ENCODE measurements at regions not wholly inside any gene's neighbourhood (a gene's known extent, or its start where the extent isn't known, plus 50 kb on each side); places are given as distances from the start of the nearest gene placed in this dataset.

DNA sequence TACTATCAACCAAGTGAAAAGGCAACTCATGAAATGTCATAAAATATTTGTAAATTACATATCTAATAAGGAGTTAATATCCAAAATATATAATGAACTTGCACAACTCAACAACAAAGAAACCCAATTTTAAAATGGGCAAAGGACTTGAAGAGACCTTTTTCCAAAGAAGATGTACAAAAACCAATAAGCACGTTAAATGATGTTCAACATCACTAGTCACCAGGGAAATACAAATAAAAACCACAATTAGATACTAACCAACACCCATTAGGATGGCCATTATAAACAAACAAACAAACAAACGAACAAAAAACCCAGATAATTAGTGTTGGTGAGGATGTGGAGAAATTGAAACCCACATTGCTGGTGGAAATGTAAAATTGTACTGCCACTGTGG is 92.3 kb upstream of the ARID2 start:
- H3K4me3 ChIP-seq = no peak overlapping the region
- H3K27me3 ChIP-seq = no peaks in the 10 kb centered on the region
- intact Hi-C loops (cut with DNase I) = no loop called here
- DNase-seq (no peak), ATAC-seq (no peak)
- no peaks in the 10 kb centered on the region for H3K36me3 ChIP-seq
- no peak overlapping the region for H3K27ac ChIP-seq
- TF ChIP-seq, protein P1, sequence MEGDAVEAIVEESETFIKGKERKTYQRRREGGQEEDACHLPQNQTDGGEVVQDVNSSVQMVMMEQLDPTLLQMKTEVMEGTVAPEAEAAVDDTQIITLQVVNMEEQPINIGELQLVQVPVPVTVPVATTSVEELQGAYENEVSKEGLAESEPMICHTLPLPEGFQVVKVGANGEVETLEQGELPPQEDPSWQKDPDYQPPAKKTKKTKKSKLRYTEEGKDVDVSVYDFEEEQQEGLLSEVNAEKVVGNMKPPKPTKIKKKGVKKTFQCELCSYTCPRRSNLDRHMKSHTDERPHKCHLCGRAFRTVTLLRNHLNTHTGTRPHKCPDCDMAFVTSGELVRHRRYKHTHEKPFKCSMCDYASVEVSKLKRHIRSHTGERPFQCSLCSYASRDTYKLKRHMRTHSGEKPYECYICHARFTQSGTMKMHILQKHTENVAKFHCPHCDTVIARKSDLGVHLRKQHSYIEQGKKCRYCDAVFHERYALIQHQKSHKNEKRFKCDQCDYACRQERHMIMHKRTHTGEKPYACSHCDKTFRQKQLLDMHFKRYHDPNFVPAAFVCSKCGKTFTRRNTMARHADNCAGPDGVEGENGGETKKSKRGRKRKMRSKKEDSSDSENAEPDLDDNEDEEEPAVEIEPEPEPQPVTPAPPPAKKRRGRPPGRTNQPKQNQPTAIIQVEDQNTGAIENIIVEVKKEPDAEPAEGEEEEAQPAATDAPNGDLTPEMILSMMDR (IDR thresholded peaks at IDR 0.05) = no peak
- no peaks in the 10 kb centered on the region for H3K4me1 ChIP-seq
- H3K9me3 ChIP-seq = no peaks in the 10 kb centered on the region

DNA sequence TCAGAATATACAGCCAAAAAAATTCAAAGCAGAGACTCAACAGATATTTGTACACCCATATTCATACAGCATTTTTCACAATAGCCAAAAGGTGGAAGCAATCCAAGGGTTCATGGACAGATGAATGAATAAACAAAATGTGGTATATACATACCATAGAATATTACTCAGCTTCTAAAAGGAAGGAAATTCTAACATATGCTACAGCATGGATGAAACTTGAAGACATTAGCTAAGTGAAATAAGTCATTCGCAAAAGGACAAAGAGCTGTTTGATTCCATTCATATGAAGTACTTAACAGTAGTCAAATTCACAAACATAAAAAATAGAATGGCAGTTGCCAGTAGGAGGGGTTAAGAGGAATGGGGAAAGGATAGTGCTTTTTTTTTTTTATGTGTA is 91.8 kb upstream of the ARID2 start:
- no peaks in the 10 kb centered on the region for H3K4me1 ChIP-seq
- intact Hi-C loops (cut with DNase I) = no loop called here

DNA sequence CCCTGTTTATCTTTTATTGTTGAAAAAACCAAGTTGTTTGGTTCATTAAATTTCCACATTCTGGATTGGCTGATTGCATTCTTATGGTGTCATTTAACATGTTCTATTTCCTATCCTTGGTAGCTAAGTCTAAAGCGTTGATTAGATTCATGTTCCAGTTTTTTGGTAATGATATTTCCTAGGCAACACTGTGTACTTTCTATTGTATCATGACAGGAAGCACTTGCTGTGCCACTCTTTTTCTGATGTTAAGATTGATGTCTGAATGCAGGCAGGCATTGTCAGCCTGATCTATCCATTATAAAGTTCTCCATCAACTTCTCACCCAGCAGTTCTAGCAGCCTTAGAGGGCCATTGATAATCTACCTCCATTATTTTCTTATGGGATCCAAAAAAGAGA is 91.1 kb upstream of the ARID2 start:
- intact Hi-C loops (cut with DNase I) = no loop called here
- Histone ChIP-seq H3K4me3 (no peak overlapping the region), H3K27ac (no peak overlapping the region), H3K27me3 (no peaks in the 10 kb centered on the region), H3K9me3 (no peaks in the 10 kb centered on the region), H3K4me1 (no peaks in the 10 kb centered on the region), H3K36me3 (no peaks in the 10 kb centered on the region)
- TF ChIP-seq, protein P1 (IDR thresholded peaks at IDR 0.05) = no peak
- DNase-seq = no peak
- no peak for ATAC-seq

More for the DNA sequence above, 91.8 kb upstream of the ARID2 start:
- Histone ChIP-seq H3K36me3 (no peaks in the 10 kb centered on the region), H3K27ac (no peak overlapping the region), H3K9me3 (no peaks in the 10 kb centered on the region), H3K27me3 (no peaks in the 10 kb centered on the region), H3K4me3 (no peak overlapping the region)
- DNase-seq (no peak), ATAC-seq (no peak)
- TF ChIP-seq, protein P1 (IDR thresholded peaks at IDR 0.05) = no peak

DNA sequence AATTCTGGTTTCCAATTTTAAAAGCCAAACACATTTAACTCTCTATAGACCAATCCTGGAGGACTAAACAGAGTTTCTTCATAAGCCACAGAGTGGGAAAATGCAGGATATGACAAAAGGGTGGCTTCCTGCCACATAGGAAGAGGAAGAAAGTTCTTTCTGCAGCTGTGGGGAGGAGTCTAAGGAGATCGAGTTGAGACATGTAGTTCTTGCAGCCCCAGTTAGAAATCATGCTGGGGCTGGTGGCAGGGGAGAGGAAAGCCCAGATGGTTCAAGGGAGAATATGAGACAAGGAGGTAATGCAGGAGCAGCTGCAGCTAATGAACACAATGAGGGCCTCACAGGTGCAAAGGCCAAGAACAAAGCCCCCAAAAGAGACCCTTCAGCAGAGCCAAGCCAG is 85.0 kb upstream of the ARID2 start:
- TF ChIP-seq, protein P1 (IDR thresholded peaks at IDR 0.05) = no peak
- no peak for DNase-seq

DNA sequence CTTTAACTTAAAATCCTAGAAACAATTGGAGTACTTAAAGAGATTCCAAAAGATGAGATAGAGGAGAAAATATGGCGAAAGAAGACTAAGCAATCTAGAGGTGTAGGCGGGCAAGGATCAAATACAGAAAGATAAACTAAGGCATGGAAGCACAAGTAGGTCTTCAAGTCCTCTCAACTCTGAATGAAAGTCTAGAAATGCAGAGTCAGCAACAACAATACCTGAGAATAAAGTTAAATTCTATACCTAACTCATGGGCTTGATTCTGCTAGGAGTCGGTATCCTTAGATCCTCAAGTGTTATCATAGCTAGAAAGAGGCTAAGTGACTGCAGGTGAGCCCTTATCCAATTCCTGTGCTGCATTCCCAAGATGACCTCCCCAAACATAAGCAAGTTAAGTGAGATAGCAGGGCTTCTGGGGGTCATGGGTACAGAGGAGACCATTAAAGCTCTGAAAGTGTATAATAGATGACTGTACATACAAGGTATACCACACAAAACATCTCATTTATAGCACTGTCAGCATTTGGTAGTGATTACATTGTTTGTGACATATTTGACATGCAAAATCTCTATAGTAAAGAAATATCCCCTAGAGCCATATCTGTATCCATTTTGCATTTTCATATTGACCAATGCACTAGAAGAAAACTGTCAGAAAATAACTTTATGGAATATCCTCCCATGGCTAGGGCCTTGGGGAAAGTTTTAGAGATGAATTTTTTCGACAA is 82.5 kb upstream of the ARID2 start:
- TF ChIP-seq, protein P1 (IDR thresholded peaks at IDR 0.05) = no peak
- Histone ChIP-seq H3K9me3 (no peaks in the 10 kb centered on the region), H3K4me3 (no peak overlapping the region), H3K27ac (no peak overlapping the region), H3K4me1 (peaks cover 0 to 19% of the 10 kb centered on the region in 2 donors), H3K27me3 (no peaks in the 10 kb centered on the region), H3K36me3 (no peaks in the 10 kb centered on the region)
- intact Hi-C loops (cut with DNase I) = no loop called here
- DNase-seq (no peak), ATAC-seq (no peak)

More for the DNA sequence above, 85.0 kb upstream of the ARID2 start:
- Histone ChIP-seq H3K9me3 (no peaks in the 10 kb centered on the region), H3K27me3 (no peaks in the 10 kb centered on the region), H3K27ac (peak overlapping the region in 1 of 2 donors; percentile 62), H3K4me1 (peaks cover 0 to 19% of the 10 kb centered on the region in 2 donors), H3K4me3 (no peak overlapping the region), H3K36me3 (no peaks in the 10 kb centered on the region)
- intact Hi-C loops (cut with DNase I) = no loop called here
- ATAC-seq = peak; percentile 43
